ENCODE measurements at regions not wholly inside any gene's neighbourhood (a gene's known extent, or its start where the extent isn't known, plus 50 kb on each side); places are given as distances from the start of the nearest gene placed in this dataset.
"Not testable (repeated sequence)": the region's sequence is repeated elsewhere in the genome, so short reads cannot be mapped to it uniquely, and the experiment has no call there.

DNA sequence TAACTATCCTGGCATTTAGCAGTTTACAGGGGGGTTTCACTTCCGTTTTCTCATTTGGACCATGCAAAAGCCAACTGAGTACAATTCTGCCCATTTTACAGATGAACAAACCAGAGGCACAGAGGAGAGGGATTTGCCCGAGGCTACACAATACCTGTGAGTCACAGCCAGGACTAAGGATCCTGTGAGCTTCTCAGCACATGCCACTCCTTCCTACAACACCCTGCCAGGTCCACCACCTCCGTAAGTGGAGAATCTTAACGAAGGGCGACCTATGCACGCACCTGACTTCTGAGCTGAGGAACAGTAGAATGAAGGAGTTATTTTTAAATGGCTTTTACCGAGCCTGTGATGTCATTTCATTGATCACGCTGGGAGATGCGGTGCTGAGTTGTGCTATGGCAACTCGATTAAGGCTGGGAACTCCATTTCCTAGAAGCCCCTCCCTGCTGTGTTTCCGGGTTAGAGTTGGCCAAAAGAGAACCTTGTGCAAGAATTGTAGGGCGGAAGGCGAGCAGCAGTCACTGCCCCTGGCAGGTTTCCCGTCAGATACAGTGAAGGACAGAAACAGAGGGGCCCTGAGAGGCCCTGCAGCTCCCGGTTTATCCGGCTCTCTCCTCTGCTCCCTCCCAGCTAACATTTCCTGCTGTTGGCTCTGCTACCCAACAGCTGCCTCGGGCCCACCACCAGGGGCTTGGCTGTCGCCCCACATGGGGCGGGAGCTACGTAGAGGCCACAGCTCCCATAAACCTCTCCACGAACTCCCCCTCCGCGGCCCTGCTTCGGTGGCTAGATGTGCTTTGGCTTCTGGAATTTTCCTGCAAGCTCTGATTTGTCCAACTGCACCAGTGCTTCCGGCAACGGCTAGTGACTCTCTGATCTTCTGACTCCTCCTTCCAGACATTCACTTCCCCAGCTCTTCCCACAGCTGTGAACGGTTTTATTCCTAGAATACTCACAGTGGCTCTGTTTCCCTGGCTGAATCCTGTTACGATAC, 75.1 kb upstream of the USP9X start:
- DNase-seq, result no peak

DNA sequence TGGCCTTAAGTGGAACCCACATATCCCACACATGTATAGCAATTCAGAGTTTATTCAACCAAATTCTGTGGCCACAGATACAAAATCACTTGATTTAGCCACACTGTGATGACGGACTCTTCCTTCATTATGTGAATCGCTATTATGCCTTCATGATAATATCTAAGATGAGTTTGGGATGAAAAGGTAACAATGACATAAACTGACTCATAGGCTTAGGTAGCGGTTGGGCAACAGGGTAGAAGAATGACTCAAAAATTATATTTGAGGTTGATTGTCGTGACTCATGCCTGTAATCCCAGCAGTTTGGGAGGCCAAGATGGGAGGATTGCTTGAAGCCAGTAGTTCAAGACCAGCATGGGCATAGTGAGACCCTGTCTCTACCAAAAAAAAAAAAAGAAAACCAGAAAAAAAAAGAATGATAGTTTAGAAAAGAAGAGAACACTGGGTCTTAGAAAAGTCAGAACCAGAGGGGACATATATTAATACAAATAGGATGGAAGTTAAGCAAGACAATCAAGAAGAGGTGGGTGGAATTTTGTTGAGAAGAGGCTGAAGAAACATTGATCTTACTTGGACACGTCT, 70.4 kb upstream of the USP9X start:
- DNase-seq, result no peak

DNA sequence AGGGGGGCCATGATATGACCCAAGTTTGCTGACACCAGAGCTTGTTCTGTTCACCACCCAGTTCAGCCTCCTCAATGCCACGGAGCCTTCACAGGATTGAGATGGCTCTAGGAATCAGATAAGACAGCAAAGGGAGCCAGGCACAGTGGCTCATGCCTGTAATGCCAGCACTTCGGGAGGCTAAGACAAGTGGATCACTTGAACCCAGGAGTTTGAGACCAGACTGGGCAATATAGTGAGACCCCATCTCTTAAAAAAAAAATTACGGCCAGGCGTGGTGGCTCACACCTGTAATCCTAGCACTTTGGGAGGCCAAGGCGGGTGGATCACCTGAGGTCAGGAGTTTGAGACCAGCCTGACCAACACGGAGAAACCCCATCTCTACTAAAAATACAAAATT, 67.5 kb upstream of the USP9X start:
- not testable (repeated sequence) for DNase-seq

DNA sequence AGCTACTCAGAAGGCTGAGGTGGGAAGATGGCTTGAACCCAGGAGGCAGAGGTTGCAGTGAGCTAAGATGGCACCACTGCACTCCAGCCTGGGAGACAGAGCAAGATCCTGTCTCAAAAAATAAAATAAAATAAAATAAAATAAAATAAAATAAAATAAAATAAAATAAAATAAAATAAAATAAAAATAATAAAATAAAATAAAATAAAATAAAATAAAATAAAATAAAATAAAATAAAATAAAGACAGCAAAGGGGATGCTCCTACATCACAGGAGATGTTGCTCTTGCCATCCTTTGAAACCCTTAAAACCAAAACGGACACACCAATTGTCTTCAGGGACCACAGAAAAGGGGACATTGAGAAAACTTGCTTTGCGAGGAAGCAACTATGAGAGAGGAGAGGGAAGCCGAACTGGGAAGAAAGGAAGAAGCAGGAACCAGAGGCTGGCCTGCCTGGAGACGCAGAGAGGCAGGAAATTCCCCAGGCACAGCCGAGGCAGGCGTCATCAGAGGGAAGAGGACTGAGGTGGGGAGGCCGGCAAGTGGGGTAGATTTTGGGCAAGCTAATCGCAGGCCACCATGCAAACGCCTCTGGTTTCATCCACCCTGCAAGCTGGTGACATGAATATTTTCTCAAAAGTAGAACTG, 66.7 kb upstream of the USP9X start:
- not testable (repeated sequence) for DNase-seq

DNA sequence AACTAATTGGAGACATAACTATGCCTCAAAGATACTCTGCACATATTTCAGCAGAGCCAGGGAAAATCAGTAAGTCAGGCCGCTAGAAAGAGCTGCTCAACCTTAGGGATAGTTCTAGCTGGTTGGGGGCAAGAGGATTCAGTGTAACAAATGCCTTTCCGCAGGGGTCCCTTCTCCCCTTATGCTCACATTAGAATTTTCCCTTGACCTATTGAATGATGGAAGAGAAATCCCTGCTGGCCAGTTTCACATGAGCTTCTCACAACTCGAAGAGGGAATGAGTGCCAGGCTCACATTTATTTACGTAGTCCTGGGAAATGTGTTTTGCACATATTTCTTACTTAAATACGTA, 66.2 kb upstream of the USP9X start:
- DNase-seq, result no peak

DNA sequence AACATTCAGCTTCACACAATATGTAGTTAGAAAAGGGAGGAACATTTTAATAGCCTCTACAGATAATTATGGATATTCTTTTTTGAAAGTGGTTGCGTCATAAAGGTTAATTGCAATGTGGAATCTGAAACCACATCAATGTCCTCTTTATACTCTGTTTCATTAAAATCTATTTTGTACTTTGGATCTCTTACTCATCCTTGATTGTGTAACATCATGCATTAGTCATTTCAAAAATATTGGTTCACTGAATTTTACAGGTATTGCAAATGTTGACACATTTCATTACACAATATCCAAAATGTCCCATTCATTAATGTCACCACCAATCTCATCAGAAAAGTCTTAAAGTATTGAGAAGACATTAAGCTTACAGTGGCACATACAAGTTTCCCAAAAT, 62.7 kb upstream of the USP9X start:
- no peak for DNase-seq

DNA sequence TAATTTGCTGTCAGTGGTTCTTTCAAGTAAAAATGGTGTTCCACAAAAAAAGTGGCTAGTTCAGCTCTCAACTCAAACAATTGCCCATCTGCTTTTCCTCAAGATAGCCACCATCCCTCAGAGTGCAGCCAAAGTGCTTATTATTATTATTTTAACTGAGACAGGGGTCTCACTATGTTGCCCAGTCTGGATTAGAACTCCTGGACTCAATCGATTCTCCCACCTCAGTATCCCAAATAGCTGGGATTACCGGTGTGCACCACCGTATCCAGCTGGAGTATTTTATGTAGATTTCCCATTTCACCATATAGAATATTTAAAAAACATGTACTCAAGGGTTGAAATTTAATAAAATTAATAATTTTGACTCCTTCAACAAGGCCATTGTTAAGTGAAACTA, 62.1 kb upstream of the USP9X start:
- no peak for DNase-seq

DNA sequence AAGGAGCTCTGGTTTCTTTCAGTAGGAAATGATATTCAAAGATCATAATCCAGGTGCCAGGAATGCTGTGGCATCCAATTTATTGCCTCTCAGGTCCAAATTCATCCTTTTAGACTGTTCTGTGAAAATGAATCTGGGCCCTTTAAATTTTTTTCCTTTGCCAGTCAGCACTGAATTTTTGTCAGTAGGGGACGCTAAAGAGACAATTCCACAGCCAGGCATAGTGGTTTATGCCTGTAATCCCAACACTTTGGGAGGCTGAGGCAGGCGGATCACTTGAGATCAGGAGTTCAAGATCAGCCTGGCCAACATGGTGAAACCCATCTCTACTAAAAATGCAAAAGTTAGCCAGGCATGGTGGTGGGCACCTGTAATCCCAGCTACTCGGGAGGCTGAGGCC, 60.9 kb upstream of the USP9X start:
- DNase-seq, result not testable (repeated sequence)

DNA sequence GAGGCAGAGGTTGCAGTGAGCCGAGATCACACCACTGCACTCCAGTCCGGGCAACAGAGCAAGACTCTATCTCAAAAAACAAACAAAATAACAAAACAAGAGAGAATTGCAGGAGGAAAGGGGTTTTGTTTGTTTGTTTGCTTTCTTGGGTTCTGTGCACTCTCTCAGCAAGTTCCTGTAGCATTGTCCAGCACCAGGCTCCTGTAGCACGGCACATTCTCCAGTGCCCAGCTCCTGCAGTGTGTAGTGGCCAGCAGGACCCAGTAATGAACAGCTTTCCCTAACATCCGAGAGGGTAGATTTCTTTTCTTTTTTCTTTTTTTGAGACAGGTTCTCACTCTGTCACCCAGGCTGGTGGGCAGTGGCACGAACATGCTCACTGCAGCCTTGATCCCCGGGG, 60.5 kb upstream of the USP9X start:
- no peak for DNase-seq

DNA sequence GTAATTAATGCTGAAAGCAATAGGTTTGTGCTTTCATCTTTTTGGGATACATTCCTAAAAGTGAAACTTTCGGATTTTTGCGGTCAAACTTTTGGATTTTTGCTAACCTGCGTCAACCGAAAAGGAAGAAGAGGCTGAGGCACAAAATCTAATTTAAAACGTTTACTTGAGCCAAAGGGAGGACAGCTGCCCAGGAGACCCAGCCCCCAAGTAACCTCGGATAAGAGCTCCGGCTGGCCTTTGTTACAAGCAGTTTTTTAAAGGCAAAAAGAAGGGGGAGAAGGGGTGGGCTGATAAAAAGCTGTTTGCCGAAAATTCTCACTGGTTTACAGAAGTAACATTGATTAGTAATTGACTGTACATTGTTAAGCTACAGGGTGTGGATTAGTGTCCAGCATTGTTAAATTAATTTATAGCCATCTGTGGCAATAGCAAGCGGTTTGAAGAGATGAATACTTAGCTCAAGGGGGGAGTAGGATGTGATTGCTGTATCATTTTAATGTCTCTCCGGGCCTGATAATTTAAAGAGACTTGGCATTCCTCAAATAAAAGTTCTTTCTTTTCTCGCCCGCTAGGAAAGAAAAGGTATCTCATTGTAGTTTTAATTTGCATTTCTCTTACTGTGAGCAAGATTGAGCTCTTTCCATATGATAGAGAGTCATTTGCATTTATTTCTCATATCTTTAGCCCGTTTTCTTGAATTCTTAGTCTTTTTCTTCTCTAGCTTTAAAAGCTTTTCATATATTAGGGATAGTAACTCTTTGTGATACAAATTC, 59.1 kb upstream of the USP9X start:
- DNase-seq, result no peak

DNA sequence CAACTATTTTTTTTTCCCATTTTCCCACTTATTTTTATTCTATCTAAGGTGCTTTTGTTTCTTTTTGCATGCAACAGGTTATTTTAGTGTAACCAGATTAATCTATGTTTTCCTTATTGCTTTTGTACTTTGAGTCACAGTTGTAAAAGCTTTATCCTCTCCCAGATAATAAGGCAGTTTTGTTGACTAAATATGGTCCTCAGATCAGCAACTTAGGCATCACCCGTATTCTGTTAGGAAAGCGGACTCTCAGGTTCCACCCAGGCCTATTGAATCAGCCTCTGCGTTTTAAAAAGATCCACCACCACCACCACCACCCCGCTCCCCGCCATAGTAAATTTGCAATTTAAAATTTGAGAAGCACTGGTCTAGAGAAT, 58.6 kb upstream of the USP9X start:
- no peak for DNase-seq

DNA sequence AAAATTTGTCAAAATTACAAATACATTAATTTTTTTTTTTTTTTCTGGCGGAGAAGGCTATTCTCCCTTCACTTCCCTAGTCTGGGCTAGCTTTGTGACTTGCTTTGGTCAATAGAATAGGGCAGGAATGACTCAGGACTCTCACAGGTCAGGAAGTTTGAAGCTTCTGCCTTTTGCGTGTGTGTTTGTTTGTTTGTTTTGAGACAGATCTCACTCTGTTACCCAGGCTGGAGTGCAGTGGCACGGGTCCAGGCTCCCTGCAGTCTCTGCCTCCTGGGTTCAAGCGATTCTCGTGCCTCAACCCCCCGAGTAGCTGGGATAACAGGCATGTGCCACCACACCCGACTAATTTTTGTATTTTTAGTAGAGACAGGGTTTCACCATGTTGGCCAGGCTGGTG, 55.9 kb upstream of the USP9X start:
- no peak for DNase-seq

DNA sequence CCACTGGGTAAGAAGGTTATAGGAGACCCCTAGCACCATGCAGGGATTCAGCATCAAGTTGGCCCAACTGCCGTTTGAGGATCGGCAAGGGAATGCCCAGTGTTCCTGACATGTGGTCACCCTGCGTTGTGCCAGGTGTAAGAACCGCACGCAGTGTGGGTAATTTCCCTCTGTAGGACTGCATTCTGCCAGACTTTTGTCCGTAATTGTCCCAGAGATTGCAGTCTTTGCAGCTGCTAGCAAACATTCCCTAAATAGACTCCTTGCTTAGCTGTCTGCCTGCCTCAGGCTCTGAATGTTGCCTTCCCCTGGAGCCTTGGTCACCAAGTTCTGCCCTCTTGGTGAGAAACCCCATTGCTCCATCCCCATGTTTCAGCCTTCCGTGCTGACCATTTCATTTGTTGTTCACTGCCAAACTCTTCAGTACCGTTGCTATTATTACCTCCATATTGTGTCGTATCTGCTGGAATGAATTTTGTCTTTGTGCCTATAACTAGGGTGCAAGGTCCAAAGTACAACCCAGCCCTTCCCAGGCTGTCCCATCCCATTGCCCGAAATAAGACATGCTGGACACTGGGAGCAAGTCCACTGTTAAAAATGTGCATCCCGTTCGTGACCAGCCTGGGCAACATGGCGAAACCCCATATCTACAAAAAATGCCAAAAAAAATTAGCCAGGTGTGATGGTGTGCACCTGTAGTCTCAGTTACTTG, 53.8 kb upstream of the USP9X start:
- DNase-seq, result no peak

DNA sequence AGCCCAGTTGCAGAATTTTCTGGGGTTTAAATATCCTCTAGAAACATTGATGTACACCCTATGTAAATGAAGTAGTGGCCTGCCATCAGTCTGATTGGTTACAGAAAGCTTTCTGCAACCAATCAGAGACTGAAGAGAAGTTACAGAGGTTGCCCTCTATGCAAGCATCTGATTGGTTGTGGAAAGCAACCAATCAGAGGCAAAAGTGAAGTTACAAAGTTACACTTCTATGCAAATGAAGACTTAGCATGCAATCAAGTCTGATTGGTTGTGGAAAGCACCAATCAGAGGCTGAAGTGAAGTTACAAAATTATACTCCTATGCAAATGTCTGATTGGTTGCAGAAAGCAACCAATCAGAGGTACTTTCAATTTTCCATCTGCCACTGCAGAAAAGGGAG, 51.9 kb upstream of the USP9X start:
- DNase-seq, result no peak

DNA sequence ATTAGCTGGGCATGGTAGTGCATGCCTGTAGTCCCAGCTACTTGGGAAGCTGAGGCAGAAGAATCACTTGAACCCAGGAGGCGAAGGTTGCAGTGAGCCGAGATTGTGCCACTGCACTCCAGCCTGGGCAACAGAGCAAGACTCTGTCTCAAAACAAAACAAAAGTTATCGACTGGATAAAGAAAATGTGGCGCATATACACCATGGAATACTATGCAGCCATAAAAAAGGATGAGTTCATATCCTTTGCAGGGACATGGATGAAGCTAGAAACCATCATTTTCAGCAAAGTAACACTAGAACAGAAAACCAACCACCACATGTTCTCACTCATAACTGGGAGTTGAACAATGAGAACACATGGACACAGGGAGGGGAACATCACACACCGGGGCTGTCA, 50.3 kb upstream of the USP9X start:
- not testable (repeated sequence) for DNase-seq
